ENCODE measurements at regions not wholly inside any gene's neighbourhood (a gene's known extent, or its start where the extent isn't known, plus 50 kb on each side); places are given as distances from the start of the nearest gene placed in this dataset.

DNA sequence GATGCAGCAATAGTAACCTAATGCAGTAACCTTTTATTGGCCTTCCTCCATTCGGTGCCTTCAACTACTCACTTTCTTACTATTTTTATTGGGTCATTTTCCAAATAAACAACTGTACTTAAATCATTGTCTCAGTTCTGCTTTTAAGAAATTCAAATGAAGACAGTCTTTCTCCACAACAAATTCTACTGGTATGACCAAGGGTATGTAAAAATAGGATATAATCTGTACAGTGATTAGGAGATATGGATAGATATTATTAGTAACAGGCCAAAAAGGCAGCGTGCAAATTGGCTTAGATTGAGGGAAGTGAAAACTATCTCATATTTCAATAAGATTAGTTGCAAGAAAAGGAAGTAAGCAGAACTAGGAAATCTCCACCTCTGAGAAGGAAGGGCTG lies 177.4 kb upstream of the PPP1R2C start:
- Histone ChIP-seq H3K4me3 (ENCODE audit: low read length) (no peak overlapping the region), H3K27me3 (replicated peaks; ENCODE audit: insufficient read depth, low read length) (no peaks in the 10 kb centered on the region), H3K9me2 (replicated peaks; ENCODE audit: insufficient read depth, low read length) (no peaks in the 10 kb centered on the region), H3K4me1 (ENCODE audit: low read length) (peaks cover 15% of the 10 kb centered on the region), H3F3A (ENCODE audit: insufficient read depth, low read length) (no peaks in the 10 kb centered on the region), H3K9me3 (replicated peaks; ENCODE audit: insufficient read depth, low read length) (no peaks in the 10 kb centered on the region), H2AFZ (ENCODE audit: low read length) (no peak overlapping the region), H3K4me2 (ENCODE audit: low read depth, low read length) (peak overlapping the region; percentile 29; the same call in 1 of the 2 replicates), H3K27ac (ENCODE audit: low read length) (peak overlapping the region; percentile 57; the same call in 1 of the 2 replicates), H3K79me2 (ENCODE audit: low read length) (no peaks in the 10 kb centered on the region), H4K20me1 (ENCODE audit: insufficient read depth, low read length) (no peaks in the 10 kb centered on the region), H3K36me3 (replicated peaks; ENCODE audit: insufficient read depth, low read length) (no peaks in the 10 kb centered on the region), H3K9ac (ENCODE audit: low read length) (peak overlapping the region; percentile 31; the same call in 1 of the 2 replicates)
- peak; percentile 25 for DNase-seq
- no peak for TF ChIP-seq CTCF (IDR thresholded peaks at IDR 0.05; ENCODE audit: low read length)
- no peak for TF ChIP-seq EZH2phosphoT487 (IDR thresholded peaks at IDR 0.05; ENCODE audit: low read length)
- TF ChIP-seq EZH2 (optimal IDR thresholded peaks at IDR 0.05; ENCODE audit: low read depth, low read length) = no peak

- TF ChIP-seq EZH2 (optimal IDR thresholded peaks at IDR 0.05; ENCODE audit: low read depth, low read length) (no peak), EZH2phosphoT487 (IDR thresholded peaks at IDR 0.05; ENCODE audit: low read length) (no peak), CTCF (IDR thresholded peaks at IDR 0.05; ENCODE audit: low read length) (no peak)
- Histone ChIP-seq H3K4me3 (ENCODE audit: low read length) (no peak overlapping the region), H3F3A (ENCODE audit: insufficient read depth, low read length) (no peaks in the 10 kb centered on the region), H3K9ac (ENCODE audit: low read length) (no peak overlapping the region), H3K27ac (ENCODE audit: low read length) (no peak overlapping the region), H3K27me3 (replicated peaks; ENCODE audit: insufficient read depth, low read length) (no peaks in the 10 kb centered on the region), H3K9me3 (replicated peaks; ENCODE audit: insufficient read depth, low read length) (no peaks in the 10 kb centered on the region), H2AFZ (ENCODE audit: low read length) (no peak overlapping the region), H4K20me1 (ENCODE audit: insufficient read depth, low read length) (no peaks in the 10 kb centered on the region), H3K36me3 (replicated peaks; ENCODE audit: insufficient read depth, low read length) (no peaks in the 10 kb centered on the region), H3K9me2 (replicated peaks; ENCODE audit: insufficient read depth, low read length) (no peaks in the 10 kb centered on the region), H3K4me1 (ENCODE audit: low read length) (no peaks in the 10 kb centered on the region), H3K79me2 (ENCODE audit: low read length) (no peaks in the 10 kb centered on the region), H3K4me2 (ENCODE audit: low read depth, low read length) (no peak overlapping the region)
- no peak for DNase-seq
These were observed 189.8 kb upstream of the PPP1R2C start for GRCh38 chrX:42967681-42968300.

- H3K4me2 ChIP-seq (ENCODE audit: low read depth, low read length) = no peak overlapping the region
- H3K27ac ChIP-seq (ENCODE audit: low read length) = no peak overlapping the region
- no peaks in the 10 kb centered on the region for H3F3A ChIP-seq (ENCODE audit: insufficient read depth, low read length)
- H4K20me1 ChIP-seq (ENCODE audit: insufficient read depth, low read length) = no peaks in the 10 kb centered on the region
- H3K27me3 ChIP-seq (replicated peaks; ENCODE audit: insufficient read depth, low read length) = no peaks in the 10 kb centered on the region
- H3K9me3 ChIP-seq (replicated peaks; ENCODE audit: insufficient read depth, low read length) = no peaks in the 10 kb centered on the region
- H3K4me3 ChIP-seq (ENCODE audit: low read length) = no peak overlapping the region
- H3K79me2 ChIP-seq (ENCODE audit: low read length) = no peaks in the 10 kb centered on the region
- TF ChIP-seq EZH2 (optimal IDR thresholded peaks at IDR 0.05; ENCODE audit: low read depth, low read length) = no peak
- TF ChIP-seq CTCF (IDR thresholded peaks at IDR 0.05; ENCODE audit: low read length) = no peak
- no peak for TF ChIP-seq EZH2phosphoT487 (IDR thresholded peaks at IDR 0.05; ENCODE audit: low read length)
- H3K36me3 ChIP-seq (replicated peaks; ENCODE audit: insufficient read depth, low read length) = no peaks in the 10 kb centered on the region
- no peaks in the 10 kb centered on the region for H3K9me2 ChIP-seq (replicated peaks; ENCODE audit: insufficient read depth, low read length)
- H3K9ac ChIP-seq (ENCODE audit: low read length) = no peak overlapping the region
- H2AFZ ChIP-seq (ENCODE audit: low read length) = no peak overlapping the region
- H3K4me1 ChIP-seq (ENCODE audit: low read length) = no peaks in the 10 kb centered on the region
- no peak for DNase-seq
These were observed 195.4 kb upstream of the PPP1R2C start for GRCh38 chrX:42973321-42973720.
